ENCODE measurements at regions not wholly inside any gene's neighbourhood (a gene's known extent, or its start where the extent isn't known, plus 50 kb on each side); places are given as distances from the start of the nearest gene placed in this dataset.
"Not testable (repeated sequence)": the region's sequence is repeated elsewhere in the genome, so short reads cannot be mapped to it uniquely, and the experiment has no call there.

DNA sequence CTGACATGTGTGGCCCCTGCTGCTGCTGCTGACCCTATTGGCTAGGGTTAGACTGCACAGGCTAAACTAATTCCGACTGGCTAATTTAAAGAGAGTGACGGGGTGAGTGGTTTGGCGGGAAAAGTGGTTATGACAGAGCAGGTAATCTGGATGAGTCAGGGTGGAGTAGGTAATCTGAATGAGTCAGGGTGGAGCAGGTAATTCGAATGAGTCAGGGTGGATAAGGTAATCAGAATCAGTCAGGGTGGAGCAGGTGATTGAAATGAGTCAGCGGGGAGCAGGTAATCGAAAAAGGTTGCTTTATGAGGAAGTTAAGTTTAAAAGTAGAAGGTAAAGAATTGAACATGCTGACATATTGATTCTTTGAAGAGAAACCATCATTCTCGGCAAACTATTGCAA lies 683.3 kb downstream of the REEP3 start:
- TF ChIP-seq EZH2phosphoT487 (IDR thresholded peaks at IDR 0.05; ENCODE audit: low read depth, severe bottlenecking, unreplicated experiment); EZH2 (IDR thresholded peaks at IDR 0.05; ENCODE audit: borderline replicate concordance): not testable (repeated sequence)
- TF ChIP-seq, protein P1, sequence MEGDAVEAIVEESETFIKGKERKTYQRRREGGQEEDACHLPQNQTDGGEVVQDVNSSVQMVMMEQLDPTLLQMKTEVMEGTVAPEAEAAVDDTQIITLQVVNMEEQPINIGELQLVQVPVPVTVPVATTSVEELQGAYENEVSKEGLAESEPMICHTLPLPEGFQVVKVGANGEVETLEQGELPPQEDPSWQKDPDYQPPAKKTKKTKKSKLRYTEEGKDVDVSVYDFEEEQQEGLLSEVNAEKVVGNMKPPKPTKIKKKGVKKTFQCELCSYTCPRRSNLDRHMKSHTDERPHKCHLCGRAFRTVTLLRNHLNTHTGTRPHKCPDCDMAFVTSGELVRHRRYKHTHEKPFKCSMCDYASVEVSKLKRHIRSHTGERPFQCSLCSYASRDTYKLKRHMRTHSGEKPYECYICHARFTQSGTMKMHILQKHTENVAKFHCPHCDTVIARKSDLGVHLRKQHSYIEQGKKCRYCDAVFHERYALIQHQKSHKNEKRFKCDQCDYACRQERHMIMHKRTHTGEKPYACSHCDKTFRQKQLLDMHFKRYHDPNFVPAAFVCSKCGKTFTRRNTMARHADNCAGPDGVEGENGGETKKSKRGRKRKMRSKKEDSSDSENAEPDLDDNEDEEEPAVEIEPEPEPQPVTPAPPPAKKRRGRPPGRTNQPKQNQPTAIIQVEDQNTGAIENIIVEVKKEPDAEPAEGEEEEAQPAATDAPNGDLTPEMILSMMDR (IDR thresholded peaks at IDR 0.05; ENCODE audit: poor library complexity) = not testable (repeated sequence)

All from hepatocyte (in vitro differentiated cells).